Caco-2 (cell line): ENCODE measurements at regions not wholly inside any gene's neighbourhood (a gene's known extent, or its start where the extent isn't known, plus 50 kb on each side); places are given as distances from the start of the nearest gene placed in this dataset.

Experiments
- BruUV-seq: library from RNA; stranded (reverse); fragments of 400-500 nt; replicated peaks from 2 replicates; lab custom pipeline; 2021; lab: Mats Ljungman, UMichigan
- CTCF ChIA-PET: fragments of 300-600 bp; sonication (Branson Sonifier 250); formaldehyde crosslinking; loops from one replicate; lab custom pipeline; 2022; ENCODE audit warnings: antibody characterized with exemption; lab: Charles Lee
- POLR2A ChIA-PET: fragments of 300-600 bp; sonication (Branson Sonifier 250); formaldehyde crosslinking; loops from one replicate; lab custom pipeline; 2022; ENCODE audit warnings: antibody characterized with exemption; lab: Charles Lee
- DNase-seq, 2 experiments: peaks; one replicate each; pipeline versions ENCODE4 v3.0.0 to v3.0.0-alpha.2; 2020 to 2022
- H3K27me3 ChIP-seq: replicated peaks from 2 replicates; pipeline ENCODE4 v1.6.0; 2011; ENCODE audit warnings: low read length; ENCODE audit not compliant: control insufficient read depth, insufficient read depth
- H3K36me3 ChIP-seq: 2 replicates; pipeline ENCODE4 v1.5.1; 2011; ENCODE audit warnings: low read length; ENCODE audit not compliant: control insufficient read depth, insufficient read depth
- H3K4me1 ChIP-seq: fragments of 250-450 bp; sonication (Bioruptor Pico); 2 replicates; pipeline ENCODE4 v1.5.1; 2020; ENCODE audit warnings: mild to moderate bottlenecking
- H3K4me3 ChIP-seq: 2 replicates; pipeline ENCODE4 v1.5.1; 2011; ENCODE audit warnings: low read depth, mild to moderate bottlenecking, control low read depth, low read length
- H3K9me3 ChIP-seq: fragments of 250-450 bp; sonication (Bioruptor Pico); 2 replicates; pipeline ENCODE4 v1.5.1; 2020; ENCODE audit warnings: mild to moderate bottlenecking, moderate library complexity
- H3K27ac Mint-ChIP-seq: one replicate; pipeline ENCODE4 v1.8.0; 2022; ENCODE audit warnings: mixed read lengths; ENCODE audit not compliant: unreplicated experiment
- H3K27me3 Mint-ChIP-seq: one replicate; pipeline ENCODE4 v1.8.0; 2022; ENCODE audit warnings: mixed read lengths; ENCODE audit not compliant: insufficient read depth, unreplicated experiment
- H3K36me3 Mint-ChIP-seq: one replicate; pipeline ENCODE4 v1.8.0; 2022; ENCODE audit warnings: mild to moderate bottlenecking, mixed read lengths; ENCODE audit not compliant: insufficient read depth, unreplicated experiment
- H3K4me1 Mint-ChIP-seq: one replicate; pipeline ENCODE4 v1.8.0; 2022; ENCODE audit warnings: low read depth, mixed read lengths; ENCODE audit not compliant: unreplicated experiment
- H3K4me3 Mint-ChIP-seq: one replicate; pipeline ENCODE4 v1.8.0; 2022; ENCODE audit warnings: mild to moderate bottlenecking, moderate library complexity, mixed read lengths; ENCODE audit not compliant: unreplicated experiment
- H3K9me3 Mint-ChIP-seq: one replicate; pipeline ENCODE4 v1.8.0; 2022; ENCODE audit warnings: mixed read lengths; ENCODE audit not compliant: unreplicated experiment
- CTCF ChIP-seq, 2 experiments: fragments of 200-600 bp in 1 of 2; IDR thresholded peaks; 1 replicate in 1 of 2; 2 replicates in 1 of 2; pipeline versions ENCODE4 v1.5.1 to v1.8.0; 2011 to 2022; ENCODE audit warnings: antibody characterized with exemption in 1 of 2, control low read depth in 1 of 2, inconsistent platforms in 1 of 2, low read depth in 1 of 2, low read length in 1 of 2, mild to moderate bottlenecking in 1 of 2, moderate library complexity in 1 of 2; ENCODE audit not compliant: insufficient read depth in 1 of 2, severe bottlenecking in 1 of 2, unreplicated experiment in 1 of 2
- intact Hi-C: fragments of 100-400 bp; cut with micrococcal nuclease; formaldehyde crosslinking; loops from one replicate; pipeline ENCODE4 v1.10.0; 2022; ENCODE audit not compliant: unreplicated experiment

GRCh38 chr2:126827371-126827770 lies 71.3 kb upstream of the TEX51 start:
- Mint-ChIP-seq H3K27ac (no peak overlapping the region), H3K9me3 (no peaks in the 10 kb centered on the region), H3K27me3 (peaks cover 17% of the 10 kb centered on the region), H3K4me1 (no peaks in the 10 kb centered on the region), H3K36me3 (no peaks in the 10 kb centered on the region), H3K4me3 (no peak overlapping the region)
- no peak overlapping the region for H3K4me3 ChIP-seq
- H3K36me3 ChIP-seq = no peaks in the 10 kb centered on the region
- H3K4me1 ChIP-seq = no peaks in the 10 kb centered on the region
- H3K9me3 ChIP-seq = no peaks in the 10 kb centered on the region
- no peak for DNase-seq
- BruUV-seq = no TSS peak
- no peaks in the 10 kb centered on the region for H3K27me3 ChIP-seq
- TF ChIP-seq CTCF (IDR thresholded peaks at IDR 0.05; ENCODE audit: insufficient read depth in 1 of 2, low read depth in 1 of 2, low read length in 1 of 2, severe bottlenecking in 1 of 2, unreplicated experiment in 1 of 2) = no peak
- intact Hi-C loops = no loop called here
- CTCF ChIA-PET = no interaction called here
- POLR2A ChIA-PET = no interaction called here

GRCh38 chr2:126828051-126828450 lies 70.6 kb upstream of the TEX51 start:
- Mint-ChIP-seq H3K4me3 (no peak overlapping the region), H3K9me3 (no peaks in the 10 kb centered on the region), H3K36me3 (no peaks in the 10 kb centered on the region), H3K27ac (no peak overlapping the region), H3K4me1 (no peaks in the 10 kb centered on the region), H3K27me3 (peaks cover 17% of the 10 kb centered on the region)
- no peaks in the 10 kb centered on the region for H3K4me1 ChIP-seq
- no peak for TF ChIP-seq CTCF (IDR thresholded peaks at IDR 0.05; ENCODE audit: insufficient read depth in 1 of 2, low read depth in 1 of 2, low read length in 1 of 2, severe bottlenecking in 1 of 2, unreplicated experiment in 1 of 2)
- H3K9me3 ChIP-seq = no peaks in the 10 kb centered on the region
- ChIA-PET POLR2A (no interaction called here), CTCF (no interaction called here)
- DNase-seq = no peak
- no peaks in the 10 kb centered on the region for H3K36me3 ChIP-seq
- no TSS peak for BruUV-seq
- H3K27me3 ChIP-seq = no peaks in the 10 kb centered on the region
- intact Hi-C loops = no loop called here
- no peak overlapping the region for H3K4me3 ChIP-seq

- Mint-ChIP-seq H3K36me3 (no peaks in the 10 kb centered on the region), H3K4me1 (no peaks in the 10 kb centered on the region), H3K4me3 (no peak overlapping the region), H3K9me3 (no peaks in the 10 kb centered on the region), H3K27me3 (peaks cover 14% of the 10 kb centered on the region), H3K27ac (no peak overlapping the region)
- H3K27me3 ChIP-seq = no peaks in the 10 kb centered on the region
- H3K4me1 ChIP-seq = no peaks in the 10 kb centered on the region
- intact Hi-C loops = no loop called here
- no peak overlapping the region for H3K4me3 ChIP-seq
- TF ChIP-seq CTCF (IDR thresholded peaks at IDR 0.05; ENCODE audit: insufficient read depth in 1 of 2, low read depth in 1 of 2, low read length in 1 of 2, severe bottlenecking in 1 of 2, unreplicated experiment in 1 of 2) = no peak
- CTCF ChIA-PET = no interaction called here
- POLR2A ChIA-PET = no interaction called here
- no peak for DNase-seq
- BruUV-seq = no TSS peak
- no peaks in the 10 kb centered on the region for H3K36me3 ChIP-seq
- peaks cover 3% of the 10 kb centered on the region; the same call in 1 of the 2 replicates for H3K9me3 ChIP-seq
Measured at GRCh38 chr2:126828491-126828890, 70.2 kb upstream of the TEX51 start.
